Peyer's patch (tissue), 4 donors: ENCODE measurements at regions not wholly inside any gene's neighbourhood (a gene's known extent, or its start where the extent isn't known, plus 50 kb on each side); places are given as distances from the start of the nearest gene placed in this dataset.

Experiments
- DNase-seq, 3 donors: peaks; one replicate each; pipeline ENCODE4 v3.0.0-alpha.2; 2017 to 2019
- H3K27ac ChIP-seq, 4 donors: fragments of 200-600 bp; sonication (generic); one replicate each; pipeline ENCODE4 v1.5.1; 2016 to 2019
- H3K27me3 ChIP-seq, 2 donors: fragments of 200-600 bp; sonication (generic); one replicate each; pipeline ENCODE4 v1.5.1; 2019
- H3K36me3 ChIP-seq, 3 donors: fragments of 200-600 bp; sonication (generic); one replicate each; pipeline ENCODE4 v1.5.1; 2016 to 2019
- H3K4me1 ChIP-seq, 4 donors: fragments of 200-600 bp; sonication (generic); one replicate each; pipeline ENCODE4 v1.5.1; 2016 to 2019
- H3K4me3 ChIP-seq, 4 donors: fragments of 200-600 bp; sonication (generic); 1 replicate in 3 of 4; 2 replicates in 1 of 4; pipeline ENCODE4 v1.5.1; 2016 to 2019; ENCODE audit warnings: mild to moderate bottlenecking in 1 of 4
- H3K9me3 ChIP-seq, 4 donors: fragments of 200-600 bp; sonication (generic); one replicate each; pipeline ENCODE4 v1.5.1; 2016 to 2019; ENCODE audit warnings: mild to moderate bottlenecking in 1 of 4
- POLR2A ChIP-seq, 2 donors: fragments of 450-650 bp; IDR thresholded peaks; one replicate each; pipeline ENCODE4 v1.5.1; 2017; ENCODE audit warnings: antibody characterized with exemption in 2 of 2, mild to moderate bottlenecking in 2 of 2, moderate library complexity in 2 of 2
- TF ChIP-seq, protein P1 (sequence below), 6 experiments: fragments of 450-650 bp in 4 of 6; fragments of 200-600 bp in 2 of 6; sonication (generic) in 1 of 6; IDR thresholded peaks; one replicate each; pipeline ENCODE4 v1.5.1; 2017 to 2019; ENCODE audit warnings: antibody characterized with exemption in 6 of 6, mild to moderate bottlenecking in 3 of 6, moderate library complexity in 1 of 6

DNA sequence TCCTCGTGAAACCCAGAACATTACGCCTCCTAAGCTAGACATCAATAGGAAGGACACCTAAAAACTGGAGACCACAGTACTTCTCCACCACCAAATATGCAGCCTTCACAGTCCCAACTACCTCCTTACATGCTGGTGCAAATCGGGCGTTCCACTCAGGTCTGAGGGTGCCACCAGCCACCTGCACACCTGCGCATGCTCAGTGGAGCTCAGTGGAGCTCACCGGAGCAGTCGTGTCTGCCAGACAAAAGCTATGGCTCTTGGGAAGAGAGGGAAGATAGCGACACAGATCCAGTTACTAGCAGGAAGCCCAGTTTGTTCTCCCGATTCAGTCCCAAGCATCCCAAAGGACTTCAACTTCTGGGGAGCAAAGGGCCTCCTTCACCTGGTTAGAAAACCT, 237.1 kb downstream of the TSHZ3 start:
- H3K9me3 ChIP-seq: no peaks in the 10 kb centered on the region
- H3K4me3 ChIP-seq: no peak overlapping the region
- H3K27me3 ChIP-seq: no peaks in the 10 kb centered on the region
- peaks cover 0 to 5% (median 0%) of the 10 kb centered on the region in 4 donors for H3K4me1 ChIP-seq
- H3K27ac ChIP-seq: no peak overlapping the region
- no peak for DNase-seq
- TF ChIP-seq POLR2A (IDR thresholded peaks at IDR 0.05): no peak
- TF ChIP-seq, protein P1, sequence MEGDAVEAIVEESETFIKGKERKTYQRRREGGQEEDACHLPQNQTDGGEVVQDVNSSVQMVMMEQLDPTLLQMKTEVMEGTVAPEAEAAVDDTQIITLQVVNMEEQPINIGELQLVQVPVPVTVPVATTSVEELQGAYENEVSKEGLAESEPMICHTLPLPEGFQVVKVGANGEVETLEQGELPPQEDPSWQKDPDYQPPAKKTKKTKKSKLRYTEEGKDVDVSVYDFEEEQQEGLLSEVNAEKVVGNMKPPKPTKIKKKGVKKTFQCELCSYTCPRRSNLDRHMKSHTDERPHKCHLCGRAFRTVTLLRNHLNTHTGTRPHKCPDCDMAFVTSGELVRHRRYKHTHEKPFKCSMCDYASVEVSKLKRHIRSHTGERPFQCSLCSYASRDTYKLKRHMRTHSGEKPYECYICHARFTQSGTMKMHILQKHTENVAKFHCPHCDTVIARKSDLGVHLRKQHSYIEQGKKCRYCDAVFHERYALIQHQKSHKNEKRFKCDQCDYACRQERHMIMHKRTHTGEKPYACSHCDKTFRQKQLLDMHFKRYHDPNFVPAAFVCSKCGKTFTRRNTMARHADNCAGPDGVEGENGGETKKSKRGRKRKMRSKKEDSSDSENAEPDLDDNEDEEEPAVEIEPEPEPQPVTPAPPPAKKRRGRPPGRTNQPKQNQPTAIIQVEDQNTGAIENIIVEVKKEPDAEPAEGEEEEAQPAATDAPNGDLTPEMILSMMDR (IDR thresholded peaks at IDR 0.05): no peak
- H3K36me3 ChIP-seq: no peaks in the 10 kb centered on the region

DNA sequence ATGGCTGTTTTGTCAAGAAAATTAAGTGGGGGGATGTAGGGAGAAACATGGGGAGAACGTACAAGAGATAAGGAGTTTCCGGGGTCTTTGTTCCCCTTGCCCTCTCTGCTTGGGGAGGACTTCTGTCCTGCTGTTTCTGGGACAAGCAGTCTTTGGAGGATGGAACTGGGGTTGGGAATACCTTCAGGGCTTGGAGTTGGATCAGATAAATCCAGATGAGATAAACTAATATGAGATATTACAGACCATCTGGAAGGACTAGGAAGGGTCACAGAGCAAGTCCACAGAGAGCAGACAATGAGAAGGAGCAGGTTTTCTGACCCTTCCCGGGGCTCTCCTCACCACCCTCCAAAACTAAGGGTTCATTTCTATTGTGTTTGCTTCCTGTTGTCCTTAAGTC, 237.5 kb downstream of the TSHZ3 start:
- Histone ChIP-seq H3K9me3 (no peaks in the 10 kb centered on the region), H3K36me3 (no peaks in the 10 kb centered on the region), H3K27ac (no peak overlapping the region), H3K4me3 (no peak overlapping the region), H3K27me3 (no peaks in the 10 kb centered on the region), H3K4me1 (peaks cover 0 to 5% (median 0%) of the 10 kb centered on the region in 4 donors)
- TF ChIP-seq, protein P1 (IDR thresholded peaks at IDR 0.05): no peak
- TF ChIP-seq POLR2A (IDR thresholded peaks at IDR 0.05): no peak
- no peak for DNase-seq

DNA sequence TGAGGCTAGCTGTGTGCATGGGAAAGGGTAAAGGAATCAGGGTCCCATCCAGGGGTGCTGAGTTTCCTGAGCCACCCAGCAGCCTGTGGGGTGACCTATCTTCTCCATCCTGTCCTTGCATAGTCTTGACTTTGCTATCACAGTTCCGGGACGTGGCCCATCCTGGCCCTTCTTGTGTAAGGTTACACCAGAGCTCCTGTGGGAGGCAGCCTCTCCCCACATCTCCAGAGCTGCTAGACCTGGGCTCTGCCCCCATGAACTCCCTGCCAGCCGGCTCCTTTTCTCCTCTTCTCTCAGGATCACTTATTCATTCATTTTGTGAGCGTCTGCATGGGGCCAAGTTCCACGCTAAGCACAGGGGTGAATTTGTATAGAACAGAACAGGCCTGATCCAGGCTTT, 238.9 kb downstream of the TSHZ3 start:
- TF ChIP-seq, protein P1 (IDR thresholded peaks at IDR 0.05): no peak
- Histone ChIP-seq H3K27ac (no peak overlapping the region), H3K27me3 (no peaks in the 10 kb centered on the region), H3K4me3 (no peak overlapping the region), H3K4me1 (peaks cover 0 to 5% (median 0%) of the 10 kb centered on the region in 4 donors), H3K9me3 (no peaks in the 10 kb centered on the region), H3K36me3 (no peaks in the 10 kb centered on the region)
- no peak for DNase-seq

DNA sequence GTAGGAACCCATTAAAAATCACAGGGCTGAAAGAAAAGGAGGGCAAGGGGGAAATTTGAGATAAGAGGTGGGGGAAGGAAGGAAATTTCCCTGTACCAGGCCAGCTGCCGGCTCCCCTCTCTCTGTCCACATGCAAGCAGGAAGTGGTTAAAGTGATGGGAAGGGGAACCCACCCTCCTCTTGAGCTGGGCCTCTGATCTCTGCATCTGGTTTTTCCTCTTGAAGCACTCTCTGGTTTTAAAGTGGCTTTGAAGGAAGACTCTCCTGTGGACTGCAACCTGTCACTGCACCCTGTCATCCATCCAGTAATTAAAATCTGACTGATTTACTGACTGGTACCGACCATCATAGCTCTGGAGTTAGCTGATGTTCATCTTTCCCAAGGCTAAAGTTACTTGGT, 239.6 kb downstream of the TSHZ3 start:
- H3K4me1 ChIP-seq: peaks cover 0 to 5% (median 0%) of the 10 kb centered on the region in 4 donors
- no peak for DNase-seq
- TF ChIP-seq POLR2A (IDR thresholded peaks at IDR 0.05): no peak
- TF ChIP-seq, protein P1 (IDR thresholded peaks at IDR 0.05): no peak
- no peaks in the 10 kb centered on the region for H3K9me3 ChIP-seq
- H3K27me3 ChIP-seq: no peaks in the 10 kb centered on the region
- H3K36me3 ChIP-seq: no peaks in the 10 kb centered on the region
- no peak overlapping the region for H3K4me3 ChIP-seq
- no peak overlapping the region for H3K27ac ChIP-seq

DNA sequence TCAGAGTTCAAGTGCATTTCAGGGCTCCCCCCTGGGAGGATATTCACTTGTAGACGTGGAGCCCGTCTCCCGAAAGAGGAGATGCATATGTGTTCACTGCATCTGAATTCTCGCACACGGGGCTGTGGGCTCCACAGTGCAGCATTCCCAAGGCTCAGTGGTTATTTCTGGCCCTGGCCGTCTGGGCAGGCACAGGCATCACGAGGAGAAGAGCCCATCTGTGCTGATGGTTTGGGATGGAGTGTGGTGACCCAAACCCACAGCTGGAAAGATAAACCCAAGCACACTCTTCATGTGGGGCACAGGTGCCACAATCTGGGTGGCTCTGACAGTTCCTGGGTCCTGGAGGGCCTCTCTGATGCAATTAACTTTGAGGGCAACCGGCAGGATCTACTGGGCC, 242.1 kb downstream of the TSHZ3 start:
- H3K4me1 ChIP-seq: peaks cover 0 to 5% (median 0%) of the 10 kb centered on the region in 4 donors
- no peak for TF ChIP-seq POLR2A (IDR thresholded peaks at IDR 0.05)
- TF ChIP-seq, protein P1 (IDR thresholded peaks at IDR 0.05): no peak
- no peak overlapping the region for H3K4me3 ChIP-seq

DNA sequence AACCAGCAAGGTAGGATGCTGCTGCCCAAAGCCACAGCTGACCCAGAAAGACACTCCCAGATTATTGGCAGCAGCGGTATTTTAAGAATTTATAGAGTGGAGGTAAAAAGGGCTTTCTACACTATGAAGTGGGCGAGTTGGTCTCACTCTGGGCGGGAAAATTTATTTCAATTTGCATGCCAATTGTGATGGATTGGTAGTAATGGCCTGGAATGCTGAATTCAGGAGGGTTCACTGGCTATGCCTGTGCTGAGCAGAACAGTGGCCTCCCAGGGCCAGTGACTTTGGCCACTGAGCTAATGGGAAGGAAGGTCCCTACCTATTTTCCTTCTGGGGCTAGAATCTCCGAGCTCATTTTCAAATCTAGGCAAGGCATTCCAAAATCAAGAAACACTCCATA, 243.5 kb downstream of the TSHZ3 start:
- H3K9me3 ChIP-seq: no peaks in the 10 kb centered on the region
- peaks cover 0 to 5% (median 0%) of the 10 kb centered on the region in 4 donors for H3K4me1 ChIP-seq
- TF ChIP-seq POLR2A (IDR thresholded peaks at IDR 0.05): no peak
- TF ChIP-seq, protein P1 (IDR thresholded peaks at IDR 0.05): no peak
- no peaks in the 10 kb centered on the region for H3K36me3 ChIP-seq
- DNase-seq: no peak
- H3K4me3 ChIP-seq: no peak overlapping the region
- no peaks in the 10 kb centered on the region for H3K27me3 ChIP-seq
- no peak overlapping the region for H3K27ac ChIP-seq

More for the DNA sequence above, 242.1 kb downstream of the TSHZ3 start:
- Histone ChIP-seq H3K9me3 (no peaks in the 10 kb centered on the region), H3K36me3 (no peaks in the 10 kb centered on the region), H3K27ac (no peak overlapping the region), H3K27me3 (no peaks in the 10 kb centered on the region)
- no peak for DNase-seq
